Fibroblast of mammary gland (primary cell): ENCODE measurements at regions not wholly inside any gene's neighbourhood (a gene's known extent, or its start where the extent isn't known, plus 50 kb on each side); places are given as distances from the start of the nearest gene placed in this dataset.

Source experiments
- DNase-seq: peaks from one replicate; pipeline ENCODE4 v3.0.0-alpha.2; 2010; ENCODE audit warnings: low read depth
- H3K4me3 ChIP-seq: 2 replicates; pipeline ENCODE4 v1.5.1; 2011; ENCODE audit warnings: low read depth, mild to moderate bottlenecking, low read length, moderate library complexity; ENCODE audit not compliant: control insufficient read depth
- CTCF ChIP-seq: conservative IDR thresholded peaks from 2 replicates; pipeline ENCODE4 v1.5.1; 2011; ENCODE audit warnings: low read depth, low read length, inconsistent platforms; ENCODE audit not compliant: control insufficient read depth, insufficient read depth

GRCh38 chr22:44583061-44583760 is 85.2 kb upstream of the RTL6 start:
- TF ChIP-seq CTCF: no peak
- DNase-seq: peak; percentile 17
- no peak overlapping the region for H3K4me3 ChIP-seq

GRCh38 chr22:44582016-44582415 is 84.0 kb upstream of the RTL6 start:
- no peak for TF ChIP-seq CTCF
- no peak overlapping the region for H3K4me3 ChIP-seq
- DNase-seq: no peak

GRCh38 chr22:44581096-44581435 is 83.0 kb upstream of the RTL6 start:
- H3K4me3 ChIP-seq: no peak overlapping the region
- TF ChIP-seq CTCF: no peak
- DNase-seq: no peak

GRCh38 chr22:44580176-44581095 is 82.4 kb upstream of the RTL6 start:
- DNase-seq: no peak
- H3K4me3 ChIP-seq: no peak overlapping the region
- TF ChIP-seq CTCF: no peak

- no peak for TF ChIP-seq CTCF
- DNase-seq: no peak
Measured at GRCh38 chr22:44578516-44579230, 80.6 kb upstream of the RTL6 start.

GRCh38 chr22:44578110-44578457 is 80.1 kb upstream of the RTL6 start:
- DNase-seq: no peak
- TF ChIP-seq CTCF: no peak
- no peak overlapping the region for H3K4me3 ChIP-seq

More at GRCh38 chr22:44578516-44579230, 80.6 kb upstream of the RTL6 start:
- H3K4me3 ChIP-seq: no peak overlapping the region
